GM19395 (cell line): ENCODE measurements at regions not wholly inside any gene's neighbourhood (a gene's known extent, or its start where the extent isn't known, plus 50 kb on each side); places are given as distances from the start of the nearest gene placed in this dataset.

Experiments used
- ATAC-seq: cut with Tn5 transposase; IDR thresholded peaks from one replicate; pipeline ENCODE4 v1.9.1; 2021; ENCODE audit warnings: mild to moderate bottlenecking, moderate library complexity; ENCODE audit not compliant: unreplicated experiment

GRCh38 chr3:182608832-182609231 lies 184.5 kb upstream of the ATP11B start:
- no peak for ATAC-seq

- ATAC-seq: no peak
Observed at GRCh38 chr3:182609575-182610156, 183.6 kb upstream of the ATP11B start.

GRCh38 chr3:182612332-182612731 lies 181.0 kb upstream of the ATP11B start:
- ATAC-seq: no peak

GRCh38 chr3:182617500-182617899 lies 175.8 kb upstream of the ATP11B start:
- no peak for ATAC-seq

GRCh38 chr3:182618085-182618732 lies 175.1 kb upstream of the ATP11B start:
- ATAC-seq: no peak

- no peak for ATAC-seq
Observed at GRCh38 chr3:182618981-182619591, 174.2 kb upstream of the ATP11B start.

- ATAC-seq: no peak
Observed at GRCh38 chr3:182620723-182621434, 172.4 kb upstream of the ATP11B start.

GRCh38 chr3:182621435-182622240 lies 171.7 kb upstream of the ATP11B start:
- ATAC-seq: no peak

GRCh38 chr3:182622241-182622545 lies 171.1 kb upstream of the ATP11B start:
- ATAC-seq: no peak

GRCh38 chr3:182626484-182627467 lies 166.5 kb upstream of the ATP11B start:
- no peak for ATAC-seq

- no peak for ATAC-seq
Observed at GRCh38 chr3:182628531-182628930, 164.8 kb upstream of the ATP11B start.

GRCh38 chr3:182629521-182629920 lies 163.8 kb upstream of the ATP11B start:
- no peak for ATAC-seq

- no peak for ATAC-seq
Observed at GRCh38 chr3:182631183-182632076, 161.9 kb upstream of the ATP11B start.

- ATAC-seq: no peak
Observed at GRCh38 chr3:182632077-182632393, 161.3 kb upstream of the ATP11B start.

GRCh38 chr3:182633186-182633585 lies 160.1 kb upstream of the ATP11B start:
- no peak for ATAC-seq

- no peak for ATAC-seq
Observed at GRCh38 chr3:182636646-182637045, 156.7 kb upstream of the ATP11B start.

- no peak for ATAC-seq
Observed at GRCh38 chr3:182637350-182638110, 155.8 kb upstream of the ATP11B start.

GRCh38 chr3:182644013-182644412 lies 149.3 kb upstream of the ATP11B start:
- no peak for ATAC-seq
